ENCODE measurements at regions not wholly inside any gene's neighbourhood (a gene's known extent, or its start where the extent isn't known, plus 50 kb on each side); places are given as distances from the start of the nearest gene placed in this dataset.
"Not testable (repeated sequence)": the region's sequence is repeated elsewhere in the genome, so short reads cannot be mapped to it uniquely, and the experiment has no call there.

GRCh38 chr2:82340578-82341053 lies 2036.1 kb upstream of the LRRTM1 start:
- Histone ChIP-seq H3K27ac (no peak overlapping the region), H3K4me2 (no peak overlapping the region), H4K20me1 (ENCODE audit: insufficient read depth, poor library complexity, severe bottlenecking) (no peaks in the 10 kb centered on the region), H3K4me3 (no peak overlapping the region), H3K9me2 (replicated peaks; ENCODE audit: insufficient read depth) (no peaks in the 10 kb centered on the region), H3K4me1 (ENCODE audit: insufficient read depth) (peaks cover 7% of the 10 kb centered on the region), H3K79me2 (no peaks in the 10 kb centered on the region), H2AFZ (peak overlapping the region; percentile 11), H3K9me3 (ENCODE audit: low read depth) (no peaks in the 10 kb centered on the region), H3K36me3 (replicated peaks; ENCODE audit: insufficient read depth, low read depth) (no peaks in the 10 kb centered on the region), H3K27me3 (no peaks in the 10 kb centered on the region)
- TF ChIP-seq EZH2phosphoT487 (IDR thresholded peaks at IDR 0.05; ENCODE audit: low read depth, severe bottlenecking, unreplicated experiment) (no peak), EZH2 (IDR thresholded peaks at IDR 0.05; ENCODE audit: borderline replicate concordance) (no peak), CTCF (IDR thresholded peaks at IDR 0.05; ENCODE audit: poor library complexity) (no peak)
- no peak for DNase-seq (ENCODE audit: low spot score)
- WGBS (ENCODE audit: low lambda C conversion rate, missing lambda C conversion rate), result 51% methylated on average over 2 of the region's 2 CpGs

- Histone ChIP-seq H2AFZ (no peak overlapping the region), H3K79me2 (no peaks in the 10 kb centered on the region), H3K27ac (no peak overlapping the region), H3K9me2 (replicated peaks; ENCODE audit: insufficient read depth) (no peaks in the 10 kb centered on the region), H3K9me3 (ENCODE audit: low read depth) (no peaks in the 10 kb centered on the region), H3K4me2 (no peak overlapping the region), H3K4me3 (no peak overlapping the region), H3K4me1 (ENCODE audit: insufficient read depth) (peaks cover 7% of the 10 kb centered on the region), H3K27me3 (no peaks in the 10 kb centered on the region), H3K36me3 (replicated peaks; ENCODE audit: insufficient read depth, low read depth) (no peaks in the 10 kb centered on the region), H4K20me1 (ENCODE audit: insufficient read depth, poor library complexity, severe bottlenecking) (no peaks in the 10 kb centered on the region)
- TF ChIP-seq EZH2phosphoT487 (IDR thresholded peaks at IDR 0.05; ENCODE audit: low read depth, severe bottlenecking, unreplicated experiment) (no peak), CTCF (IDR thresholded peaks at IDR 0.05; ENCODE audit: poor library complexity) (no peak)
- 97% methylated on average over 2 of the region's 2 CpGs for WGBS (ENCODE audit: low lambda C conversion rate, missing lambda C conversion rate)
- no peak for DNase-seq (ENCODE audit: low spot score)
These were observed 2035.3 kb upstream of the LRRTM1 start for GRCh38 chr2:82339805-82340204.

GRCh38 chr2:82333697-82334096 lies 2029.1 kb upstream of the LRRTM1 start:
- H3K4me1 ChIP-seq (ENCODE audit: insufficient read depth), result no peaks in the 10 kb centered on the region
- no peaks in the 10 kb centered on the region for H3K36me3 ChIP-seq (replicated peaks; ENCODE audit: insufficient read depth, low read depth)
- no peaks in the 10 kb centered on the region for H4K20me1 ChIP-seq (ENCODE audit: insufficient read depth, poor library complexity, severe bottlenecking)
- no peak overlapping the region for H2AFZ ChIP-seq
- 94% methylated on average over 9 of the region's 9 CpGs for WGBS (ENCODE audit: low lambda C conversion rate, missing lambda C conversion rate)
- H3K4me2 ChIP-seq, result no peak overlapping the region
- no peak overlapping the region for H3K27ac ChIP-seq
- H3K4me3 ChIP-seq, result no peak overlapping the region
- no peaks in the 10 kb centered on the region for H3K9me3 ChIP-seq (ENCODE audit: low read depth)
- no peaks in the 10 kb centered on the region for H3K79me2 ChIP-seq
- no peaks in the 10 kb centered on the region for H3K27me3 ChIP-seq
- no peaks in the 10 kb centered on the region for H3K9me2 ChIP-seq (replicated peaks; ENCODE audit: insufficient read depth)
- TF ChIP-seq CTCF (IDR thresholded peaks at IDR 0.05; ENCODE audit: poor library complexity) (no peak), EZH2phosphoT487 (IDR thresholded peaks at IDR 0.05; ENCODE audit: low read depth, severe bottlenecking, unreplicated experiment) (no peak), EZH2 (IDR thresholded peaks at IDR 0.05; ENCODE audit: borderline replicate concordance) (no peak)
- DNase-seq (ENCODE audit: low spot score), result no peak

GRCh38 chr2:82330155-82330554 lies 2025.6 kb upstream of the LRRTM1 start:
- Histone ChIP-seq H3K9me3 (ENCODE audit: low read depth) (no peaks in the 10 kb centered on the region), H3K27ac (no peak overlapping the region), H3K36me3 (replicated peaks; ENCODE audit: insufficient read depth, low read depth) (no peaks in the 10 kb centered on the region), H3K4me2 (no peak overlapping the region), H3K27me3 (no peaks in the 10 kb centered on the region), H3K79me2 (no peaks in the 10 kb centered on the region), H2AFZ (no peak overlapping the region), H3K4me1 (ENCODE audit: insufficient read depth) (no peaks in the 10 kb centered on the region), H3K9me2 (replicated peaks; ENCODE audit: insufficient read depth) (no peaks in the 10 kb centered on the region), H3K4me3 (no peak overlapping the region), H4K20me1 (ENCODE audit: insufficient read depth, poor library complexity, severe bottlenecking) (no peaks in the 10 kb centered on the region)
- no peak for DNase-seq (ENCODE audit: low spot score)
- TF ChIP-seq EZH2phosphoT487 (IDR thresholded peaks at IDR 0.05; ENCODE audit: low read depth, severe bottlenecking, unreplicated experiment) (no peak), CTCF (IDR thresholded peaks at IDR 0.05; ENCODE audit: poor library complexity) (no peak), EZH2 (IDR thresholded peaks at IDR 0.05; ENCODE audit: borderline replicate concordance) (no peak)
- WGBS (ENCODE audit: low lambda C conversion rate, missing lambda C conversion rate), result 42% methylated on average over 2 of the region's 2 CpGs

GRCh38 chr2:82326180-82326767 lies 2021.7 kb upstream of the LRRTM1 start:
- not testable (repeated sequence) for H3K27ac ChIP-seq; H3K9me3 ChIP-seq (ENCODE audit: low read depth); H3K36me3 ChIP-seq (replicated peaks; ENCODE audit: insufficient read depth, low read depth); H3K79me2 ChIP-seq; H3K9me2 ChIP-seq (replicated peaks; ENCODE audit: insufficient read depth); H3K27me3 ChIP-seq; DNase-seq (ENCODE audit: low spot score); H3K4me2 ChIP-seq; H4K20me1 ChIP-seq (ENCODE audit: insufficient read depth, poor library complexity, severe bottlenecking); H2AFZ ChIP-seq; H3K4me3 ChIP-seq; H3K4me1 ChIP-seq (ENCODE audit: insufficient read depth)
- WGBS (ENCODE audit: low lambda C conversion rate, missing lambda C conversion rate), result 98% methylated on average over 37 of the region's 42 CpGs
